HFF-Myc (cell line): ENCODE measurements at regions not wholly inside any gene's neighbourhood (a gene's known extent, or its start where the extent isn't known, plus 50 kb on each side); places are given as distances from the start of the nearest gene placed in this dataset.

Experiments
- DNase-seq: peaks from one replicate; pipeline ENCODE4 v3.0.0-alpha.2; 2011; ENCODE audit warnings: low read depth; ENCODE audit errors: extremely low read depth
- H3K4me3 ChIP-seq: replicated peaks from 2 replicates; pipeline ENCODE4 v1.5.1; 2011; ENCODE audit warnings: low read depth, mild to moderate bottlenecking, control low read depth, low read length
- CTCF ChIP-seq: IDR thresholded peaks from 2 replicates; pipeline ENCODE4 v1.5.1; 2012; ENCODE audit warnings: mild to moderate bottlenecking, low read depth, low read length, control low read depth; ENCODE audit errors: missing control alignments

- no peak overlapping the region for H3K4me3 ChIP-seq
- TF ChIP-seq CTCF: no peak
- no peak for DNase-seq
These were observed 437.8 kb upstream of the ARRDC3 start for GRCh38 chr5:91820874-91821273.

GRCh38 chr5:91816681-91817080, 433.6 kb upstream of the ARRDC3 start:
- DNase-seq: no peak
- TF ChIP-seq CTCF: no peak
- H3K4me3 ChIP-seq: no peak overlapping the region

- H3K4me3 ChIP-seq: no peak overlapping the region
- no peak for TF ChIP-seq CTCF
- DNase-seq: no peak
These were observed 414.5 kb upstream of the ARRDC3 start for GRCh38 chr5:91797576-91797975.

GRCh38 chr5:91794856-91795548, 411.9 kb upstream of the ARRDC3 start:
- no peak for TF ChIP-seq CTCF
- no peak overlapping the region for H3K4me3 ChIP-seq
- DNase-seq: no peak

GRCh38 chr5:91794455-91794854, 411.3 kb upstream of the ARRDC3 start:
- no peak overlapping the region for H3K4me3 ChIP-seq
- no peak for TF ChIP-seq CTCF
- DNase-seq: no peak

- TF ChIP-seq CTCF: no peak
- H3K4me3 ChIP-seq: no peak overlapping the region
- peak; percentile 11 for DNase-seq
These were observed 404.6 kb upstream of the ARRDC3 start for GRCh38 chr5:91787718-91788117.

- H3K4me3 ChIP-seq: no peak overlapping the region
- no peak for TF ChIP-seq CTCF
- no peak for DNase-seq
These were observed 394.6 kb upstream of the ARRDC3 start for GRCh38 chr5:91777671-91778070.
